ENCODE measurements at regions not wholly inside any gene's neighbourhood (a gene's known extent, or its start where the extent isn't known, plus 50 kb on each side); places are given as distances from the start of the nearest gene placed in this dataset.

GRCh38 chr10:3000048-3000447, 67.3 kb upstream of the PFKP start:
- Histone ChIP-seq H3K27ac (no peak overlapping the region), H3K27me3 (no peaks in the 10 kb centered on the region), H3K4me3 (no peak overlapping the region), H3K4me1 (no peaks in the 10 kb centered on the region), H3K36me3 (no peaks in the 10 kb centered on the region), H3K9me3 (no peaks in the 10 kb centered on the region)
- intact Hi-C loops (cut with DNase I; ENCODE audit: low total_unique reads) = no loop called here
- no peak for TF ChIP-seq POLR2AphosphoS5 (IDR thresholded peaks at IDR 0.05)
- TF ChIP-seq POLR2A (IDR thresholded peaks at IDR 0.05) = no peak
- TF ChIP-seq CTCF (IDR thresholded peaks at IDR 0.05) = no peak
- no peak for DNase-seq (ENCODE audit: low spot score in 2 of 2)

DNA sequence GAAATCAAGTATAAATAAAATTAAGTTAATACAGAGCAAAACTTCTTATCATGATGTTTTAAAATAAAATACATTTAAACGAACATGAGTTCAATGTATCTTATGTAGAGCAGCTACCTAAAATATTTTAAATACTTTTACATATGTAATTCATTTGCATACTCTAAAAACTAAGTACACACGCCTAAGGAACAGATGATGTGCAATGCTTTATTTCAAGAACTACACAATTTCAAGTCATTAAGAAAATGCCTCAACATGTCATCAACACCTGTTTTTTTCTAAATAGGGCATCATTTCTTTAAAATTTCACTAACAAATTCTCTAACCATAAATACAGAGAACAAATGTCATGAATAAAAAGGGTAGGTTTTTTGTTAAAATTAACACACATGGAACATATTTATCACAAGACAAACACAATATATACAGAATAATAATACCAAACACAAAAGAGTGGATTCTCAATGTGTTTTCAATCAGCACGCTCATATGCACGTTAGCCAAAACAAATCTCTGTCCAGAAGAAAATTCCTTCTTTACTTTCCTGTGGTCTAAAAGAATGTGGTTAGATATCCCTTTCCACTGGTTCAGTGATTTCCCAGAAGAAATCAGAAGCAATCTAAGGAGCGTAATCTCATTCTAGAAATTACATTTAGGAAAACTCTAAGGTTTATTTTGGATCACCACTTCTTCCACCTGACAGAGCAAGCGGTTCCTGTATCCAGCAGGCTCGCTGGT, 73.0 kb upstream of the PFKP start:
- peaks cover 2 to 3% of the 10 kb centered on the region in 2 donors for H3K9me3 ChIP-seq
- TF ChIP-seq POLR2AphosphoS5 (IDR thresholded peaks at IDR 0.05) = no peak
- no peak for TF ChIP-seq CTCF (IDR thresholded peaks at IDR 0.05)
- TF ChIP-seq POLR2A (IDR thresholded peaks at IDR 0.05) = no peak
- no peaks in the 10 kb centered on the region for H3K4me1 ChIP-seq
- H3K4me3 ChIP-seq = no peak overlapping the region
- DNase-seq (ENCODE audit: low spot score in 2 of 2) = no peak
- no peaks in the 10 kb centered on the region for H3K36me3 ChIP-seq
- intact Hi-C loops (cut with DNase I; ENCODE audit: low total_unique reads) = no loop called here
- H3K27ac ChIP-seq = no peak overlapping the region
- no peaks in the 10 kb centered on the region for H3K27me3 ChIP-seq

DNA sequence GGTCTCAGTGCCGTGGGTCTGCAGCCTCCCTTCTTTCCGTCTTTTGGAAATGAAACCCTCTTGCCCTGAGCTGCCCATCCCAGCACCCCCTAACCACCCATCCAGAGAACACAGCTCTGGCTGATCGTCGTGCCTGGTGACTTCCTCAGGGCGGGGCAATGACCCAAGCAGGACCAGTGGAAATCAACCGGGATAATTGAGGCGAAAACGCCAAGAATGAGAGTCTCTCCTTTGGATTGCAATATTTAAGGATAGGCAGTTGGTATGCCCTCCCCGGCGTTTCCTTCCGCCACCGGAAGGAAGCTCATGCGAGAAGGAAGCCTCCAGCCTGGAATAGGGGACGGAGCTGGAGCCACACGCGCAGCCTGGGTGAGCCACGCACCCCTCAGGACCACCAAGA, 73.7 kb upstream of the PFKP start:
- Histone ChIP-seq H3K4me3 (no peak overlapping the region), H3K36me3 (no peaks in the 10 kb centered on the region), H3K9me3 (peaks cover 8 to 10% of the 10 kb centered on the region in 2 donors), H3K27me3 (no peaks in the 10 kb centered on the region), H3K27ac (no peak overlapping the region), H3K4me1 (no peaks in the 10 kb centered on the region)
- intact Hi-C loops (cut with DNase I; ENCODE audit: low total_unique reads) = no loop called here
- no peak for DNase-seq (ENCODE audit: low spot score in 2 of 2)
- TF ChIP-seq CTCF (IDR thresholded peaks at IDR 0.05) = no peak
- no peak for TF ChIP-seq POLR2AphosphoS5 (IDR thresholded peaks at IDR 0.05)
- TF ChIP-seq POLR2A (IDR thresholded peaks at IDR 0.05) = no peak

GRCh38 chr10:2992401-2993198, 74.7 kb upstream of the PFKP start:
- no peak overlapping the region for H3K4me3 ChIP-seq
- H3K27me3 ChIP-seq = peaks cover 0 to 8% of the 10 kb centered on the region in 2 donors
- no peak for DNase-seq (ENCODE audit: low spot score in 2 of 2)
- H3K4me1 ChIP-seq = no peaks in the 10 kb centered on the region
- TF ChIP-seq CTCF (IDR thresholded peaks at IDR 0.05) (no peak), POLR2AphosphoS5 (IDR thresholded peaks at IDR 0.05) (no peak), POLR2A (IDR thresholded peaks at IDR 0.05) (no peak)
- intact Hi-C loops (cut with DNase I; ENCODE audit: low total_unique reads) = no loop called here
- H3K9me3 ChIP-seq = peaks cover 8 to 12% of the 10 kb centered on the region in 2 donors
- H3K27ac ChIP-seq = no peak overlapping the region
- H3K36me3 ChIP-seq = no peaks in the 10 kb centered on the region

- Histone ChIP-seq H3K27me3 (peaks cover 0 to 9% of the 10 kb centered on the region in 2 donors), H3K36me3 (no peaks in the 10 kb centered on the region), H3K27ac (no peak overlapping the region), H3K9me3 (peaks cover 8 to 12% of the 10 kb centered on the region in 2 donors), H3K4me1 (no peaks in the 10 kb centered on the region), H3K4me3 (no peak overlapping the region)
- intact Hi-C loops (cut with DNase I; ENCODE audit: low total_unique reads) = no loop called here
- DNase-seq (ENCODE audit: low spot score in 2 of 2) = no peak
- TF ChIP-seq CTCF (IDR thresholded peaks at IDR 0.05) (no peak), POLR2AphosphoS5 (IDR thresholded peaks at IDR 0.05) (no peak), POLR2A (IDR thresholded peaks at IDR 0.05) (no peak)
Observed at GRCh38 chr10:2990764-2991163, 76.6 kb upstream of the PFKP start.
